Prostate gland (tissue), 2 donors: ENCODE measurements at regions not wholly inside any gene's neighbourhood (a gene's known extent, or its start where the extent isn't known, plus 50 kb on each side); places are given as distances from the start of the nearest gene placed in this dataset.

Experiments
- CTCF ChIP-seq, 4 experiments: fragments of 200-600 bp in 2 of 4; fragments of 450-650 bp in 2 of 4; sonication (generic) in 2 of 4; IDR thresholded peaks; 1 replicate in 3 of 4; 2 replicates in 1 of 4; pipeline ENCODE4 v1.5.1; 2016 to 2019; ENCODE audit warnings: antibody characterized with exemption in 4 of 4, mild to moderate bottlenecking in 2 of 4, moderate library complexity in 2 of 4
- POLR2A ChIP-seq: fragments of 450-650 bp; IDR thresholded peaks from one replicate; pipeline ENCODE4 v1.6.1; 2016; ENCODE audit warnings: antibody characterized with exemption, mild to moderate bottlenecking

GRCh38 chr13:73406454-73406853 is 347.6 kb downstream of the KLF5 start:
- TF ChIP-seq CTCF (IDR thresholded peaks at IDR 0.05) (no peak), POLR2A (no peak)
